Activated CD8-positive, alpha-beta memory T cell treated with anti-CD3 and anti-CD28 coated beads, Interleukin-2, amount 10 ng/mL, durations not matched to agents 7 days and 5 days (primary cell): ENCODE measurements at regions not wholly inside any gene's neighbourhood (a gene's known extent, or its start where the extent isn't known, plus 50 kb on each side); places are given as distances from the start of the nearest gene placed in this dataset.
"Not testable (repeated sequence)": the region's sequence is repeated elsewhere in the genome, so short reads cannot be mapped to it uniquely, and the experiment has no call there.

Experiments
- ATAC-seq: fragments of 150-1000 bp; cut with Tn5 transposase; one replicate; pipeline ENCODE4 v1.10.0; 2021; ENCODE audit warnings: moderate library complexity
- CTCF ChIA-PET: fragments of 350-600 bp; sonication (Branson Sonifier 250); formaldehyde crosslinking; loops from one replicate; lab custom pipeline; 2021; ENCODE audit warnings: antibody characterized with exemption; lab: Charles Lee
- DNase-seq: peaks from one replicate; pipeline ENCODE4 v3.0.0-alpha.2; 2020
- H3K27ac Mint-ChIP-seq: one replicate; pipeline ENCODE4 v1.8.0; 2021; ENCODE audit warnings: mild to moderate bottlenecking, mixed read lengths
- H3K27me3 Mint-ChIP-seq: one replicate; pipeline ENCODE4 v1.8.0; 2021; ENCODE audit warnings: mixed read lengths
- H3K36me3 Mint-ChIP-seq: one replicate; pipeline ENCODE4 v1.8.0; 2021; ENCODE audit warnings: mild to moderate bottlenecking, mixed read lengths
- H3K4me1 Mint-ChIP-seq: one replicate; pipeline ENCODE4 v1.8.0; 2021; ENCODE audit warnings: mixed read lengths
- H3K4me3 Mint-ChIP-seq: one replicate; pipeline ENCODE4 v1.8.0; 2021; ENCODE audit warnings: mild to moderate bottlenecking, moderate library complexity, mixed read lengths
- H3K9me3 Mint-ChIP-seq: one replicate; pipeline ENCODE4 v1.8.0; 2022; ENCODE audit warnings: low read depth, mixed read lengths

DNA sequence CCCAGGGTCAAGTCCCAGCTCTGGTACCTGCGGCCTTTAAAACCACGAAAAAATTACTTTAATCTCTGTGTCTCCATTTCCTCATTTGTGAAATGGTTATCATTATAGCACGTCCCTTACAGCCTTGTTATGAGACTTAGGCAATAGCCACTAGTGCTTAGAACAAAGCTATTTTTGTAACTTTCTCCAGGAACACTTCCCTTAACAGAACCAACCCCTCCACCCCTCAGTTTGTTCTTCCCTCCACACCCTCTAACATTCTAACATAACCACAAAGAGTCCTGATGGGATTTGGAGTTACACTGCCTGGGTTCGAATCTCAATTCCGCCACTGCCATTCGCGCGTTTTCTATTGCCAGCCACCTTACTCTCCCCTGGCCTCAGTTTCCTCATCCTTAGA, 2777.4 kb upstream of the TPTE start:
- ATAC-seq, H3K27me3 Mint-ChIP-seq, H3K4me3 Mint-ChIP-seq, H3K36me3 Mint-ChIP-seq, H3K4me1 Mint-ChIP-seq, CTCF ChIA-PET, H3K9me3 Mint-ChIP-seq, H3K27ac Mint-ChIP-seq, DNase-seq: not testable (repeated sequence)

DNA sequence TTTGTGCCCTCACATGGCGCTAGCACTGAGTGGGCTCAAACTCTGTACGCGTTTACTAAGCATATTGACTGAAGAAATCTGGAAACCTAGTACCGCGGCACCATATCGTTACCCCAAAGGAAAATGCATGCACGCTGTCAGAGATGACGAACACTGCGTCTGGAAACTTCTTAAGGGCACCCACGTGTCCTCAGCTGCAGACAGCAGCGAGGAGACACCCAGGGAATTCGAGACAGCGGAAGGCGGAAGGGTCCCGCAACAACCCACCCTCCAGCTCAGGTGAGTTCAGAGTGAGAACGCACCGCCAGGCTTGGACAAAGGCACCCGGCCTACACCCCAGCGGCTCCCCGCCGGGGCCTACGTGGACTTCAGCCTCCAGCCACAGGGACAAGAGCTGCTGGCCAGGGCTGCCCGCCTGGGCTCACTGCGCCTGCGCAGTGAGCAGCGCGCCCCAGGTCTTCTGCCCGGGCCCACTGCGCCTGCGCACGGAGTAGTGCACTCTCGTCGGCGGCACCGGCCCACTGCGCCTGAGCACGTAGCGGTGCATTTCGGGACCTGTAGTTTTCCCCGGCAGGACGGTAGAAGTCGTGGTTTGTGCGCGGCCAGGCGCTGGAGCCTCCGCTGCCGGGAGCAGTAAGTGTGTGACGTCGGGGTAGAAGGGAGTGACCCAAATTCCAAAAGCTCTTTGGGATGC, 2776.8 kb upstream of the TPTE start:
- H3K36me3 Mint-ChIP-seq, H3K27me3 Mint-ChIP-seq, H3K9me3 Mint-ChIP-seq, DNase-seq, H3K4me1 Mint-ChIP-seq, H3K27ac Mint-ChIP-seq, CTCF ChIA-PET, H3K4me3 Mint-ChIP-seq: not testable (repeated sequence)
- peak; percentile 99 for ATAC-seq

DNA sequence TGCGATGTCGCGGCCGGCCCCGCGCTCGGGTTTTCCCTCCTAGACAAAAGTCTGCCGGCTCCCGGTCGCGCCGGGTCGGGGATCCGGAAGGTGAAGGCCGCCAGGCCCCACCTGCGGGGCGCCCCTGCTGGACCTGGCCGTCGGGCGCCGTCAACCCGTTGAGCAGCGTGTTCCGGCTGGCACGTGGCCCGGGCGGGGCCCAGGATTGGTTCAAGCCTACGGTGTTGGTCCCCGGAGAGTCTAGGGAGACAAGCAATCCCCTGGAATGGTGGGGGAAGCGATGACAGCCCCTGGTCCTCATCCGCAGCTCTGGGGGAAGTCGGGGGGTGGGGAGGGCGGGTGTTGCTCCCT, 2776.3 kb upstream of the TPTE start:
- H3K27me3 Mint-ChIP-seq, H3K27ac Mint-ChIP-seq, H3K4me3 Mint-ChIP-seq, DNase-seq, CTCF ChIA-PET, H3K4me1 Mint-ChIP-seq, H3K36me3 Mint-ChIP-seq, H3K9me3 Mint-ChIP-seq: not testable (repeated sequence)
- peak; percentile 87 for ATAC-seq

DNA sequence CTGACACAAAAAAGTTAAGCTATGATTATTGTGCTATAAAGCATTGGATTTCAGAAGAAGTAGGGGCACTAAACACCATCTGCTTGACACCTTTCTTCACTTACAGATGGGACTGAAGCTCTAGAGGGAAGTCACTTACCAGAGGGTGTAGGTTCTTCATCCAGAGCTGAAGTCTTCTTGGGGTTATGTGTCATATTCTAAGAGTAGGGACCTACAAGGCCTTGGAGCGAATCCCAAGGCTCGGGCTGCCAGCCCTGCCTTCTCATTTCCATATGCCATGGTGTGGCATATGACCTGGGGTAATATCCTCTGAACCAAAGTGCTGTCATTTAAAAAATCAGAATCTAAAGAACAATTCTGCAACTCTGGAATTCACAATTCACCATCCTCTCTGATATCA, 2773.4 kb upstream of the TPTE start:
- not testable (repeated sequence) for H3K4me1 Mint-ChIP-seq, H3K9me3 Mint-ChIP-seq

DNA sequence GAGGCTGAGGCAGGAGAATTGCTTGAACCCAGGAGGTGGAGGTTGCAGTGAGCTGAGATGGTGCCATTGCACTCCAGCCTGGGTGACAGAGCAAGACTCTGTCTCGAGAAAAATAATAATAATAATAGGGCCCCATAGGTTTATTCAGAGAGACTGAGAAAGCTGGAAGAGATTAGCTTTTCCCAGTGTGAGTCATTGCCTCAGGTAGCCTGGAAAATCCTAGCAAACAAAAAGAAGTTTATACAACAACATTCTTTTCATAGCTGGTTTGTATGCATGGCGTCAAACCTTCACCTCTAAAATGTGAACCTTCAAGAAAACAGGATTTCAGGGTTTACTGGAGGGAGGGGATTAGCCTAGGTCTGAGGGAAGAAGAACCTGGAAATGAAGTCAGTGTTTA, 2768.8 kb upstream of the TPTE start:
- H3K36me3 Mint-ChIP-seq, CTCF ChIA-PET, H3K4me3 Mint-ChIP-seq, DNase-seq, H3K27ac Mint-ChIP-seq, H3K4me1 Mint-ChIP-seq, H3K27me3 Mint-ChIP-seq, ATAC-seq, H3K9me3 Mint-ChIP-seq: not testable (repeated sequence)

More for the DNA sequence above, 2773.4 kb upstream of the TPTE start:
- ATAC-seq, H3K36me3 Mint-ChIP-seq, CTCF ChIA-PET, DNase-seq, H3K27ac Mint-ChIP-seq, H3K4me3 Mint-ChIP-seq, H3K27me3 Mint-ChIP-seq: not testable (repeated sequence)

DNA sequence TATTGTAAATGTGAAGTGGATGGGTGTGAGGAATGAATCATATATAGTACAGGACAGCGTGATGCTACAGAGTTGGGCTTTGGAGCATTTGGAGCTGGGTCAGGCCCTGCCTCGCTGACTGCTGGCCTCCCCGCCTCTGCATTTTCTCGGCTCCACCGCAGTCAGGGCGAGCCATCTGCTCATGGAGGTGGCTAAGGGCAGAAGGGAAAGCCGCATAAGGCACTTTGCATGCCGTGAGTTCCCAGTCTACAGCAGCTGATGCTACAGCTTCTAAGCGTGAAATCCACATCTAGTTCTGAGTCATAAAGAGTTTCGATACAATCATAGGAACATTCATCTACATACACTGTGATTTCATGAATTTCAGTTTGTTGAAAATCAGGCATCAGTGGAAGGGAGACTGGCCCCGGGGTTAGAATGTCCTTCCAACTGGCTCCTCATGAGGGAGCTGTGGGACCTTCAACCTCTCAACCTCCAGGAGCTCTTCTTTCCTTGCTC, 2768.0 kb upstream of the TPTE start:
- H3K36me3 Mint-ChIP-seq: not testable (repeated sequence)

DNA sequence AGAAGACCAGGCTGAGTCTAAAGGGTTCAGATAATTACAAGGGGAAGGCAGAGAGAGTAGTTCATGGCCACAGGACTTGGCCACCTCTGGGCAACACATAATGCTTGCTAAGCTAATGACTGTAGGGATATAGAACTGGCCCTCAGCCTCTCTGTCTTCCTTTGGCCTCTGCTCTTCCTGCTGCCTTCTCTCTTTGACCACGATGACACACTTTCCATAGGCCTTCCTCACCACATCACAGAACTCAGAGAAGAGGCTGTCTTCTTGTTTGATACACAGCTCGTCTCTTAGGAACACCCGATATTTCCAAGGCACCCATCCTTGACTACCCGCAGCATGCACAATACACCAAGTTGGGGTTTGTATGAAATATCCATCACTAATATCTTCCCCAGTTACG, 2751.4 kb upstream of the TPTE start:
- DNase-seq, H3K4me1 Mint-ChIP-seq, H3K27me3 Mint-ChIP-seq, CTCF ChIA-PET, H3K4me3 Mint-ChIP-seq, H3K36me3 Mint-ChIP-seq, ATAC-seq, H3K9me3 Mint-ChIP-seq, H3K27ac Mint-ChIP-seq: not testable (repeated sequence)

More for the DNA sequence above, 2768.0 kb upstream of the TPTE start:
- H3K4me3 Mint-ChIP-seq, H3K27ac Mint-ChIP-seq, H3K9me3 Mint-ChIP-seq, CTCF ChIA-PET, DNase-seq, H3K27me3 Mint-ChIP-seq, H3K4me1 Mint-ChIP-seq: not testable (repeated sequence)
- ATAC-seq: peak; percentile 81

DNA sequence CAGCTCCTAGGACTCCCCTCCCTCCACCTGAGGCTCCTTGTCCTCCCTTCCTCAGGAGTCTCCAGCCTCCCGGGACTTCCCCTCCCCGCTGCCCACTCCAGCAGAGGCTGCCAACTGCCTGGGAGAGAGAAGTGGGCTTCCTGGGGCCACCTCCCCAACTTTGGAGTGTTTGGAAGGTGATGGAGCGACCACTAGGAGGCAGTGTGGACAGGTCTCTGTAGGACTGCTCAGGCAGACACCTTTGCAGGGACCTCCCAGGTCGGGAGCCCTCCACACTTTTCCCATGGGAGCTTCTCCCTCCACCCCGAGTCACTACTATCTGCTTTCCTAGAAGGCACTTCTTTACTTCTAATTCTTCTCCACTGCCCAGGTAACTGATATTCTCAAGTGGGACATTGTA, 2747.2 kb upstream of the TPTE start:
- H3K36me3 Mint-ChIP-seq, H3K27ac Mint-ChIP-seq, DNase-seq, H3K9me3 Mint-ChIP-seq, H3K4me1 Mint-ChIP-seq, ATAC-seq, H3K27me3 Mint-ChIP-seq, CTCF ChIA-PET, H3K4me3 Mint-ChIP-seq: not testable (repeated sequence)

DNA sequence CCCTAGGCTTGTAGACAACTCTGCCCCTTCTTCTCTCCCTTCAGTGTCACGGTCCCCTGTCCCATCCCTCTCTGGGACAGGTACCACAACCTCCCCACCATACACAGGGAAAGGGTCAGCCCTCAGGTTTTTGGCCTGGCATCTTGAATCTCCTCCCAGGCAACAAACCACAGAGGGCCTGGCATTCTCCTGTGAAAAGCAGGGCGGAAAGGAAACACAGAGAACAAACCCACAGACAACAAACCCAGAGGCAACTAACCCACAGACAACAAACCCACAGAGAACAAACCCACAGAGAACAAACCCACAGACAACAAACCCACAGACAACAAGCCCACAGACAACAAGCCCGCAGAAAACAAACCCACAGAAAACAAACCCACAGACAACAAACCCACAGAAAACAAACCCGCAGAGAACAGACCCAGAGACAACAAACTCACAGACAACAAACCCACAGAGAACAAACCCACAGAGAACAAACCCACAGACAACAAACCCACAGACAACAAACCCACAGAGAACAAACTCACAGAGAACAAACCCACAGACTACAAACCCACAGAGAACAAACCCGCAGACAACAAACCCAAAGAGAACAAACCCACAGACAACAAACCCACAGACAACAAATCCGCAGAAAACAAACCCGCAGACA, 2745.9 kb upstream of the TPTE start:
- H3K36me3 Mint-ChIP-seq, ATAC-seq, H3K9me3 Mint-ChIP-seq, H3K27me3 Mint-ChIP-seq, DNase-seq, H3K4me1 Mint-ChIP-seq, CTCF ChIA-PET: not testable (repeated sequence)
- Mint-ChIP-seq H3K27ac (peak overlapping the region; percentile 87), H3K4me3 (peak overlapping the region; percentile 15)

DNA sequence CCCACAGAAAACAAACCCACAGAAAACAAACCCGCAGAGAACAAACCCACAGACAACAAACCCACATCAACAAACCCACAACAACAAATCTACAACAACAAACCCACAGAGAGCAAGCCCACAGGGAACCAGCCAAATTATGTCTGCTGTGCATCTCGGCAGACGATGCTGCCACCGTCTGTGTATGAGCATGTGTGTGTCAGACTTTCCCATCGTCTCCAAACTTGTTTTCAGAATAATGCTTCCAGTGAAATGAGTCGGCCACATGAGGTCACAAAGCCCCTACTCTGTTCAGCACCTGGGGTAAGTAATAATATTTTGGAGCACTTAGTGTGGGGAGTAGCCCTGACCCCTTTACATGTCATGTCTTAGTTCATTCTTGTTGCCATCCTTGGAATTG, 2745.3 kb upstream of the TPTE start:
- H3K9me3 Mint-ChIP-seq, DNase-seq, H3K36me3 Mint-ChIP-seq, H3K4me3 Mint-ChIP-seq, H3K4me1 Mint-ChIP-seq, CTCF ChIA-PET, H3K27me3 Mint-ChIP-seq, ATAC-seq: not testable (repeated sequence)
- H3K27ac Mint-ChIP-seq: peak overlapping the region; percentile 87

DNA sequence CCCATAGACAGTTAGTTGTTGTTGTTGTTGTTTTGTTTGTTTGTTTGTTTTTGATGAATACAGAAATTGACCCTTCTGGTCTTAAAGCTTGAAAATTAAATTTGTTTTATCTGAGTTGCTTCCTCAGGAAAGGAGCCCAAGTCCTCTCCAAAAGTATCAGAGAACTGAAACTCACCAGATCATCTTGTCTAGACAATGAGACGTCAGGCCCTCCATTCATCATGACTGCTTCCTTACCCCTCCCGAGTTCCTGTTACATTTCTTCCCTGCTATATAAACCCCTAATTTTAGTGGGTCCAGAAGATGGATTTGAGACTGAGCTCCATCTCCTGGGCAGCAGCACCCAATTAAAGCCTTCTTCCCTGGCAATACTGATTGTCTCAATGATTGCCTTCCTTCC, 2744.8 kb upstream of the TPTE start:
- CTCF ChIA-PET, H3K36me3 Mint-ChIP-seq, H3K4me1 Mint-ChIP-seq, DNase-seq, ATAC-seq, H3K27ac Mint-ChIP-seq, H3K4me3 Mint-ChIP-seq, H3K27me3 Mint-ChIP-seq, H3K9me3 Mint-ChIP-seq: not testable (repeated sequence)

DNA sequence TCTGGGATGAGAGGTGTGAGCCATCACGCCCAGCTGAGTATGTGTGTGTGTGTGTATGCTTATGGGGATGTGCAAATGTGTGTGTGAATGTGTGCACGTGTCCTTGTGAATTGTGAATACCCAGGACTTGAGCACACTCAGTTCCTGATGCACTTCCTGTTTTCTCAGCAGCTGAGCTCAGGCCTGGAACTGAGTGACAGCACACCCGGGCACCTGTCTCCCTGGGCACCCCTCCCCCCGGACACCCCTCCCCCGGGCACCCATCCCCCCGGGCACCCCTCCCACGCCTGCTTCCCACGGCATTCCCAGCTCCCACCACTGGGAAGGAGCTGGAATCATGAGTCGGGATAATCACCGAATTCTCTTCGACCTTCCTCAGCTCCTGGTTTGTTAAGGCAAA, 2744.1 kb upstream of the TPTE start:
- H3K9me3 Mint-ChIP-seq, H3K27me3 Mint-ChIP-seq, CTCF ChIA-PET, H3K4me1 Mint-ChIP-seq, H3K36me3 Mint-ChIP-seq, ATAC-seq, H3K27ac Mint-ChIP-seq, H3K4me3 Mint-ChIP-seq: not testable (repeated sequence)
- peak; percentile 0 for DNase-seq

DNA sequence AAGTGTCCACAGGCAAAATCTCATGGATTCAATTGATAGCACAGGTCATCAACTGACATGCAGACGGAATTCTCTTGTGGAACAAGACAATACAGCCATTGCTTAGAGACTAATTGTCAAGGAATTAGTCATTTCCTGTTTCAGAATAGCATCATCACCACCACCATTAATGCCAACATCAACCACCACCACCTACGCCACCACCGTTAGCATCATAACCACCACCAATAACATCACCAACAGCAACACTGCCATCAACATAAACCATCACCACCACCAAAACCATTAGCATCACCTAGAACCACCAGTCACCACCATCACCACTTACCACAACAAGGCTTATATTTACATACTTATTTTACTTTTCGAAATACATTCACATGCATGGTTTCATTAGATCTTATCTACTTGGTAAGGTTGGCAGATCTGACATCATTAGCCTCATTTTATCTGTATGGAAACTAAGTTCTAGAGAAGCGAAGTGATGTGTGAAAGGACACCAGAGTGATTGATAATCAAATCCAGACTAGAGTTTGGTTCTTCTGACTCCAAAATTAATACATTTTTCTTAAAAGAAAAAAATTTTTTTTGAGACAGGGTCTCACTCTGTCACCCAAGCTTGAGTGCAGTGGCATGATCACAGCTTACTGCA, 2733.8 kb upstream of the TPTE start:
- H3K4me1 Mint-ChIP-seq, H3K4me3 Mint-ChIP-seq, H3K27ac Mint-ChIP-seq, DNase-seq, CTCF ChIA-PET, H3K27me3 Mint-ChIP-seq, H3K9me3 Mint-ChIP-seq, H3K36me3 Mint-ChIP-seq: not testable (repeated sequence)
- ATAC-seq: peak; percentile 61

DNA sequence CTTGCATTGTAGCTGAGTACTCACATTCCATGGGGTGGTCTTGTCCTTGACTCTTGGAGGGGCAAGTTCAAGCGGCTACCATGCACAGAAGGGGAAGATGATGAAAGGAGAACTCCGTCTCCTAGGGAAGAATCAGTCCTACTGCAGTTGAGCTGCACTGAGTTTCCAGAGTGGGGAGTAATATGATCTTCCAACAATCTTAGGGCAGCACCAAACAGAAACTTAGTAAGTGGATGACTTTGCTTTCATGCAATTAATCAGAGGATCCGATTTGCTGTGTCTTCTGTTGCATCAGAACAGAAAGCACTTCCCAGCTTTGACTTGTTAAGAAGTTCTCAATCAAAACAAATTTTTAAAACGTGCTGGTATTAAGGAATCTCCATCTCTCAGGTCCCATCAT, 2727.6 kb upstream of the TPTE start:
- CTCF ChIA-PET, H3K27me3 Mint-ChIP-seq, ATAC-seq: not testable (repeated sequence)

More for the DNA sequence above, 2727.6 kb upstream of the TPTE start:
- H3K9me3 Mint-ChIP-seq, H3K4me1 Mint-ChIP-seq, H3K36me3 Mint-ChIP-seq, H3K4me3 Mint-ChIP-seq, DNase-seq, H3K27ac Mint-ChIP-seq: not testable (repeated sequence)
